ENCODE measurements at regions not wholly inside any gene's neighbourhood (a gene's known extent, or its start where the extent isn't known, plus 50 kb on each side); places are given as distances from the start of the nearest gene placed in this dataset.

- peaks cover 32% of the 10 kb centered on the region for H3K9me3 Mint-ChIP-seq (ENCODE audit: unreplicated experiment)
- H3K4me3 Mint-ChIP-seq (ENCODE audit: unreplicated experiment) = no peak overlapping the region
- H3K27me3 Mint-ChIP-seq (ENCODE audit: unreplicated experiment) = no peaks in the 10 kb centered on the region
- H3K4me1 Mint-ChIP-seq (ENCODE audit: unreplicated experiment) = no peaks in the 10 kb centered on the region
- no peaks in the 10 kb centered on the region for H3K36me3 Mint-ChIP-seq (ENCODE audit: unreplicated experiment)
- no peak overlapping the region for H3K27ac Mint-ChIP-seq (ENCODE audit: unreplicated experiment)
- no peak for DNase-seq (ENCODE audit: extremely low spot score, unreplicated experiment)
- TF ChIP-seq CTCF (IDR thresholded peaks at IDR 0.05) = no peak
Observed at GRCh38 chr2:6452702-6453481, 412.8 kb downstream of the CMPK2 start.

- Mint-ChIP-seq H3K27me3 (ENCODE audit: unreplicated experiment) (no peaks in the 10 kb centered on the region), H3K27ac (ENCODE audit: unreplicated experiment) (no peak overlapping the region), H3K4me1 (ENCODE audit: unreplicated experiment) (no peaks in the 10 kb centered on the region), H3K36me3 (ENCODE audit: unreplicated experiment) (no peaks in the 10 kb centered on the region), H3K9me3 (ENCODE audit: unreplicated experiment) (peaks cover 33% of the 10 kb centered on the region), H3K4me3 (ENCODE audit: unreplicated experiment) (no peak overlapping the region)
- no peak for DNase-seq (ENCODE audit: extremely low spot score, unreplicated experiment)
- TF ChIP-seq CTCF (IDR thresholded peaks at IDR 0.05) = no peak
Observed at GRCh38 chr2:6454286-6454990, 411.3 kb downstream of the CMPK2 start.

- H3K9me3 Mint-ChIP-seq (ENCODE audit: unreplicated experiment) = peaks cover 32% of the 10 kb centered on the region
- H3K4me3 Mint-ChIP-seq (ENCODE audit: unreplicated experiment) = no peak overlapping the region
Observed at GRCh38 chr2:6459138-6459537, 406.6 kb downstream of the CMPK2 start.

GRCh38 chr2:6470518-6470917 is 395.2 kb downstream of the CMPK2 start:
- Mint-ChIP-seq H3K4me3 (ENCODE audit: unreplicated experiment) (no peak overlapping the region), H3K27me3 (ENCODE audit: unreplicated experiment) (peaks cover 2% of the 10 kb centered on the region), H3K27ac (ENCODE audit: unreplicated experiment) (no peak overlapping the region), H3K9me3 (ENCODE audit: unreplicated experiment) (peaks cover 17% of the 10 kb centered on the region), H3K4me1 (ENCODE audit: unreplicated experiment) (no peaks in the 10 kb centered on the region), H3K36me3 (ENCODE audit: unreplicated experiment) (no peaks in the 10 kb centered on the region)
- no peak for TF ChIP-seq CTCF (IDR thresholded peaks at IDR 0.05)
- no peak for DNase-seq (ENCODE audit: extremely low spot score, unreplicated experiment)

More at GRCh38 chr2:6459138-6459537, 406.6 kb downstream of the CMPK2 start:
- H3K27ac Mint-ChIP-seq (ENCODE audit: unreplicated experiment) = no peak overlapping the region
- no peaks in the 10 kb centered on the region for H3K27me3 Mint-ChIP-seq (ENCODE audit: unreplicated experiment)
- no peak for TF ChIP-seq CTCF (IDR thresholded peaks at IDR 0.05)
- no peaks in the 10 kb centered on the region for H3K36me3 Mint-ChIP-seq (ENCODE audit: unreplicated experiment)
- no peak for DNase-seq (ENCODE audit: extremely low spot score, unreplicated experiment)
- no peaks in the 10 kb centered on the region for H3K4me1 Mint-ChIP-seq (ENCODE audit: unreplicated experiment)

- Mint-ChIP-seq H3K4me3 (ENCODE audit: unreplicated experiment) (no peak overlapping the region), H3K4me1 (ENCODE audit: unreplicated experiment) (no peaks in the 10 kb centered on the region), H3K27ac (ENCODE audit: unreplicated experiment) (no peak overlapping the region), H3K27me3 (ENCODE audit: unreplicated experiment) (peaks cover 2% of the 10 kb centered on the region), H3K36me3 (ENCODE audit: unreplicated experiment) (no peaks in the 10 kb centered on the region), H3K9me3 (ENCODE audit: unreplicated experiment) (peaks cover 15% of the 10 kb centered on the region)
- no peak for TF ChIP-seq CTCF (IDR thresholded peaks at IDR 0.05)
- DNase-seq (ENCODE audit: extremely low spot score, unreplicated experiment) = no peak
Observed at GRCh38 chr2:6471419-6471818, 394.3 kb downstream of the CMPK2 start.

Data from osteocyte (in vitro differentiated cells).